GM21367 (cell line): ENCODE measurements at regions not wholly inside any gene's neighbourhood (a gene's known extent, or its start where the extent isn't known, plus 50 kb on each side); places are given as distances from the start of the nearest gene placed in this dataset.
"Not testable (repeated sequence)": the region's sequence is repeated elsewhere in the genome, so short reads cannot be mapped to it uniquely, and the experiment has no call there.

Experiments used
- ATAC-seq: cut with Tn5 transposase; IDR thresholded peaks from one replicate; pipeline ENCODE4 v1.9.1; 2021; ENCODE audit not compliant: unreplicated experiment

DNA sequence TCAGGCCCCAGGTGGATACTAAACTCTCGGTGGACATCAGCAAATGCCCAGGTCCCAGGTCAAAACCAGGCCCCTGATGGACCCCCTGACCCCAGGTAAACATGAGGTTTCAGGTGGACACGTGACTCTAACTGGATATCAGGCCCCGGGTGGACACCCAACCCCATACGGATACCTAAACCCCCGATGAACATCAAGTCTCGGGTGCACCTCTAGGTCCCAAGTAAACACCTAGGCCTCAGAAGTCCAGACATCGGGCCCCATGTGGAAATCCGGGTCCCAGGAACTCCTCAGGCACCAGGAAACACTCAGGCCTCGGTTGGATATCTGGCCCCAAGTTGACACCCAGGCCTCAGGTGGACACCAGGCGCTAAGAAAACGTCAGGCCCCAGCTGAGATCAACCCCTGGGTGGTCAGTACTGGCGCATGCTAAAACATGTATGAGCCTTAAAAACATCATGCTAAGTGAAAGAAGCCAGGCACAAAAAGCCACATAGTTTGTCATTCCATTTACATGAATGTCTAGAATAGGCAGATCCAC lies 54.4 kb upstream of the SEPTIN5 start:
- ATAC-seq, result no peak

DNA sequence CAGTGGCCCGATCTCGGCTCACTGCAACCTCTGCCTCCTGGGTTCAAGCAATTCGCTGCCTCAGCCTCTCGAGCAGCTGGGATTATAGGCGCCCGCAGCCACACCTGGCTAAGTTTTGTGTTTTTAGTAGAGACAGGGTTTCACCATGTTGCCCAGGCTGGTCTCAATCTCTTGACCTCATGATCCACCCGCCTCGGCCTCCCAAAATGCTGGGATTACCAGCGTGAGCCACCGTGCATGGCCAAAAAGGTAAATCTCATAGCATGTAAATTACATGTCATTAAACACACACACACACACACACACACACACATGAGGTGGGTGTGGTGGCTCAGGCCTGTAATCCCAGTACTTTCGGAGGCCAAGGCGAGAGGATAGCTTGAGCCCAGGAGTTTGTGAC lies 53.7 kb upstream of the SEPTIN5 start:
- not testable (repeated sequence) for ATAC-seq

DNA sequence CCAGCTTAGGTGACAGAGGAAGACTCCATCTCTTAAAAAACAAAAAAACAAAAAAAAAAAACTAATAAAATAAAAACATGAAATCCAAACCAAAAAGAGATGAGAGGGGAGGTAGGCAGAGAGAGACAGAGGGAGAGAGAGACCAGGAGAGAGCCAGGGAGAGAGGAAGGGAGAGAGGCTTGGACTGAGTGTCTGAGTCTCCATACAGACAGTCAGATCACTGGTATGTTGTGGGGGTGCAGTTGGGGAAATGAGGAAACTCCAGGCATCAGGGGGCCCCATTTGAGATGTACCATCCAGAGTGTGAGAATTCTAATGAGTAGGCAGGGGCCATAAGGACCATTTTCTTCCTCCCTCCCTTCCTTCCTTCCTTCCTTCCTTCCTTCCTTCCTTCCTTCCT lies 53.1 kb upstream of the SEPTIN5 start:
- ATAC-seq, result no peak

DNA sequence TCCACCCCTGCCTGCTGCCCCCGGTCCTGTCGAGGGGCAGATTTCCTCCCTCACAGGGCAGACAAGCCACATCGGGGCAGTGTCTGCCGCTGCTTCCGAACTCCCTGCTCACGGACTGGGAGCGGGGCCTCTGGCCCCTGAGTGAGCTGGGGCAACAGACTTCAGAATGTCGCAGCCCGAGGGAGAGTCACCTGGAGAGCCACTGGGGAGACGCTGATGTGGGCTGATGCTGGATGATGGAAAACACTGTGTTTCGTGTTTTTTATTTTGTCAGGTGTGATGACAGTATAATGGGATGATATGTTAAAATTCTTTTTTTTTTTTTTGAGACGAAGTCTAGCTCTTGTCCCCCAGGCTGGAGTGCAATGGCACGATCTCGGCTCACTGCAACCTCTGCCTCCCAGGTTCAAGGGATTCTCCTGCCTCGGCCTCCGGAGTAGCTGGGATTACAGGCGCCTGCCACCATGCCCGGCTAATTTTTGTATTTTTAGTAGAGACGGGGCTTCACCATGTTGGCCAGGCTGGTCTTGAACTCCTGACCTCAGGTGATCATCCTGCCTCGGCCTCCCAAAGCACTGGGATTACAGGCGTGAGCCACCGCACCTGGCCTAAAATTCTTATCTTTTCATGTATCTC lies 52.1 kb upstream of the SEPTIN5 start:
- ATAC-seq, result not testable (repeated sequence)

DNA sequence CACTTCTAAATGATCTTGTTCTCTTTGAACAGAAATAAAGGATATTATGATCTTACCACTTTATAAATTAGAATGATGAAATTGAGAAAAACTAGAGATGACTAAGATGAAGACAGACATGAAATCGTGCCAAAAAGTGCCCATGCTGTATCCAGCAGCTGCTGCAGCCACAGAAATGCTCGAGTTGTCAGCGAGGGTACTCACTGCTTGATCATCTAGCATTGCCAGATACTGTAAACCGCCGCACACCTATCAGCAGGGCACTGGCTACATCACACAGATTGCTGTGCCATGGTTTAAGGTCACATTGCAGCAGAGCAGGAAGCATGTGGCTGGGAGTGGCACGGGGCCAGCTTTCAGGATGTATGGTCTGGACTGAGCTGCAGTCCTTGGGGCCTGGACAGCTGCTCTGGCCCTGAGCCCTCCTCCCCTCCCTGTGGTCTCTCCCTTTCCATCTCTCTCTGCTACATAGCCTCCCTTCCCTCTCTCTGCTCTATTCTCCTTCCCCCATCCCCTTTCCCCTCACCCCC lies 51.0 kb upstream of the SEPTIN5 start:
- no peak for ATAC-seq

DNA sequence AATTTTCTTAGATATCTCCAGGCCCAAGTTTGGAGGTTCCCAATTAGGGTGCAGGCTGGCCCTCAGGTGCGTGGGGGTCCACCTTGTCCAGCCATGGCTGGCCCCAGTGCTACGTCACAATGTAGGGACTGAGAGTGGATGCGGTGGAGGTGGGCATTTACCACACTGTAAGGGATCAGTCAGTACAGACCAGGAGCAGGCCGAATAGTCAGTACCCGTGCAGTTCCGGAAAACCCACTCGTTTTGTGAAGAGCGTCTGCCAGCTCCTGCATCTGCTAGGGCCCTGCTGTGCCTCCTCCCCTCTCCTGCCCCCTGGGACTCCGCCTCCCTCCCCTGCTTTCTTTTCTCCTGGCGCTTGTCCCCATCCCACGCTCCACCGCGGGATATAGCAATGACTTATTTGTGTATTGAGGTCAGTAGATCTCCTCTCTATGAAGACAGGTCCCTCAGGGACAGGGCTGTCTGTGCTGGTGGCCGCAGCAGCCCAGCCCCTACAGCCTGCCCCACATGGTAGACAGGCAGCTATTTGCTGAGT lies 50.4 kb upstream of the SEPTIN5 start:
- no peak for ATAC-seq

DNA sequence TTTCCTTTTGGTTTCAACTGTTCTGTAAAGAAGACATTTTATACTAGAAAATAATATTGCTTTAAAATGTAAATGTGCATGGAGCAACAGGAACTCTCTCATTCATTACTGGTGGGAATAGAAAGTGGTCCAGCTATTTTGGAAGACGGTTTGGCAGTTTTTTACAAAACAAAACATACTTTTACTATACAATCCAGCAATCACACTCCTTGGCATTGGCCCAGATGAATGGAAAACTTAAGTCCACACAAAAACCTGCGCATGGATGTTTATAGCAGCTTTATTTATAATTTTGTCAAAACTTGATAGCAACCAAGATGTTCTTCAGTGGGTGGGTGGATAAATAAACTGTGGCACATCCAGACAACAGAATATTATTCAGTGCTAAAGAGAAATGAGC lies 49.9 kb upstream of the SEPTIN5 start:
- ATAC-seq, result no peak
